ENCODE measurements at regions not wholly inside any gene's neighbourhood (a gene's known extent, or its start where the extent isn't known, plus 50 kb on each side); places are given as distances from the start of the nearest gene placed in this dataset.

GRCh38 chr2:66948234-66948633, 448.9 kb upstream of the ETAA1 start:
- Mint-ChIP-seq H3K4me3 (no peak overlapping the region), H3K4me1 (no peaks in the 10 kb centered on the region), H3K27ac (no peak overlapping the region), H3K9me3 (ENCODE audit: insufficient read depth) (no peaks in the 10 kb centered on the region), H3K27me3 (no peaks in the 10 kb centered on the region)
- H2AFZ ChIP-seq (ENCODE audit: insufficient read depth, low read depth, low read length, poor library complexity, severe bottlenecking) = no peak overlapping the region
- no peaks in the 10 kb centered on the region for H4K20me1 ChIP-seq (ENCODE audit: control insufficient read depth, insufficient read depth, low read length, poor library complexity, severe bottlenecking)
- TF ChIP-seq CTCF (IDR thresholded peaks at IDR 0.05) = no peak
- no peak for TF ChIP-seq EZH2 (IDR thresholded peaks at IDR 0.05; ENCODE audit: borderline replicate concordance, insufficient read depth, low read depth, low read length, poor library complexity, severe bottlenecking)
- no peak overlapping the region for H3K27ac ChIP-seq (ENCODE audit: low read length in 2 of 2)
- no peak overlapping the region for H3K4me2 ChIP-seq (replicated peaks; ENCODE audit: low read depth, low read length, poor library complexity, severe bottlenecking)
- intact Hi-C loops (cut with micrococcal nuclease) = no loop called here
- ATAC-seq (ENCODE audit: low read depth) (no peak), DNase-seq (no peak)
- H3K4me3 ChIP-seq (ENCODE audit: control extremely low read depth in 1 of 5, extremely low read depth in 1 of 5, insufficient read depth in 1 of 5, low read depth in 2 of 5, low read length in 4 of 5) = no peak overlapping the region
- H3K4me1 ChIP-seq (ENCODE audit: control insufficient read depth in 2 of 2, insufficient read depth in 2 of 2, low read length in 2 of 2) = no peaks in the 10 kb centered on the region
- H3K27me3 ChIP-seq (replicated peaks in 1 of 4; ENCODE audit: control extremely low read depth in 1 of 4, control insufficient read depth in 3 of 4, insufficient read depth in 4 of 4, low read length in 3 of 4) = no peaks in the 10 kb centered on the region
- no peaks in the 10 kb centered on the region for H3K36me3 ChIP-seq (replicated peaks in 1 of 2; ENCODE audit: control extremely low read depth in 1 of 2, control insufficient read depth in 1 of 2, extremely low read depth in 1 of 2, insufficient read depth in 2 of 2, low read length in 1 of 2)
- 100% methylated on average over 2 of the region's 3 CpGs for WGBS (ENCODE audit: insufficient coverage)
- no peaks in the 10 kb centered on the region for H3K79me2 ChIP-seq (ENCODE audit: control insufficient read depth, insufficient read depth, low read length)
- H3K9me3 ChIP-seq (ENCODE audit: control extremely low read depth in 1 of 3, control insufficient read depth in 2 of 3, insufficient read depth in 1 of 3, low read length in 2 of 3) = no peaks in the 10 kb centered on the region
- ChIA-PET CTCF (no interaction called here), POLR2A (no interaction called here)
- no peak overlapping the region for H3K9ac ChIP-seq (ENCODE audit: low read length)

DNA sequence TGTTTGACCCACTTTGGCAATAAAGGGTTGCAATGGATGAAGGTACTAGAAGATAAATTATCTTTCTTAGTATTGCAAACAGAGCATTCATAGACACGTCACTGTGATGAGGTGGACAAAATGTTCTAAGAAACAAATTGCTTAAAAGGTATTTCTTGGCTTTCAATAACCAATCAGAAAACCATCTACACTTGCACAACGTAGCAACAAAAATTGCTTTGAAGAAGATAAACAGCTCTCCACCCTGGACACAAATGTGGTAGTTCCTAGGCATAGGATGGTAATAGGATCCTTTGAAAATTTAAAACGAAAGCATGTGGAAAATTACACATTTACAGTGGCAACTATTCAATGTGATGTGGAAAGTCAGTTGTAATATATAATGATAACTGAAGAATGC, 439.9 kb upstream of the ETAA1 start:
- CTCF ChIA-PET = no interaction called here
- intact Hi-C loops (cut with micrococcal nuclease) = no loop called here
- Histone ChIP-seq H3K4me1 (ENCODE audit: control insufficient read depth in 2 of 2, insufficient read depth in 2 of 2, low read length in 2 of 2) (no peaks in the 10 kb centered on the region), H3K4me3 (ENCODE audit: control extremely low read depth in 1 of 5, extremely low read depth in 1 of 5, insufficient read depth in 1 of 5, low read depth in 2 of 5, low read length in 4 of 5) (no peak overlapping the region), H3K9ac (ENCODE audit: low read length) (no peak overlapping the region), H3K79me2 (ENCODE audit: control insufficient read depth, insufficient read depth, low read length) (no peaks in the 10 kb centered on the region), H3K36me3 (replicated peaks in 1 of 2; ENCODE audit: control extremely low read depth in 1 of 2, control insufficient read depth in 1 of 2, extremely low read depth in 1 of 2, insufficient read depth in 2 of 2, low read length in 1 of 2) (no peaks in the 10 kb centered on the region), H3K4me2 (replicated peaks; ENCODE audit: low read depth, low read length, poor library complexity, severe bottlenecking) (no peak overlapping the region), H3K27me3 (replicated peaks in 1 of 4; ENCODE audit: control extremely low read depth in 1 of 4, control insufficient read depth in 3 of 4, insufficient read depth in 4 of 4, low read length in 3 of 4) (no peaks in the 10 kb centered on the region), H3K27ac (ENCODE audit: low read length in 2 of 2) (no peak overlapping the region), H2AFZ (ENCODE audit: insufficient read depth, low read depth, low read length, poor library complexity, severe bottlenecking) (no peak overlapping the region), H3K9me3 (ENCODE audit: control extremely low read depth in 1 of 3, control insufficient read depth in 2 of 3, insufficient read depth in 1 of 3, low read length in 2 of 3) (no peaks in the 10 kb centered on the region), H4K20me1 (ENCODE audit: control insufficient read depth, insufficient read depth, low read length, poor library complexity, severe bottlenecking) (no peaks in the 10 kb centered on the region)
- ATAC-seq (ENCODE audit: low read depth) (no peak), DNase-seq (no peak)
- TF ChIP-seq CTCF (IDR thresholded peaks at IDR 0.05) = no peak
- TF ChIP-seq EZH2 (IDR thresholded peaks at IDR 0.05; ENCODE audit: borderline replicate concordance, insufficient read depth, low read depth, low read length, poor library complexity, severe bottlenecking) = no peak
- WGBS (ENCODE audit: insufficient coverage) = no CpG with 5 or more reads among the region's 3 CpGs
- Mint-ChIP-seq H3K4me3 (no peak overlapping the region), H3K4me1 (no peaks in the 10 kb centered on the region), H3K27ac (no peak overlapping the region), H3K9me3 (ENCODE audit: insufficient read depth) (no peaks in the 10 kb centered on the region), H3K27me3 (no peaks in the 10 kb centered on the region)
- POLR2A ChIA-PET = no interaction called here
